ENCODE measurements at regions not wholly inside any gene's neighbourhood (a gene's known extent, or its start where the extent isn't known, plus 50 kb on each side); places are given as distances from the start of the nearest gene placed in this dataset.
"Not testable (repeated sequence)": the region's sequence is repeated elsewhere in the genome, so short reads cannot be mapped to it uniquely, and the experiment has no call there.

DNA sequence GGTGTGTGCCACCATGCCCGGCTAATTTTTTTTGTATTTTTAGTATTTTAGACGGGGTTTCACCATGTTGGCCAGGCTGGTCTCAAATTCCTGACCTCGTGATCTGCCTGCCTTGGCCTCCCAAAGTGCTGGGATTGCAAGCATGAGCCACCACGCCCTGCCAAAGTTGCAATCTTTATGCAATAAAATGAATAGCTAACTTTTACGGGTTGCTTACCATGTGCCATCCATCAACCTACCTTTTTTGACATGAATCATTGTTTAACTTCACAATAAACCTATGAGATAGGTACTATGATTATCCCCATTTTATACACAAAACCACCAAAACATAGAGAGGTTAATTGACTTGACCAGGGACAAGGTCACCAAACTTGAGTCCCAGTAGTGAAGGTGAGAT lies 118.8 kb upstream of the HAND1 start:
- H3K4me3 ChIP-seq; H3K27me3 Mint-ChIP-seq (ENCODE audit: insufficient read depth, low read depth, poor library complexity); H3K27me3 ChIP-seq (ENCODE audit: insufficient read depth); H3K27ac Mint-ChIP-seq; DNase-seq (ENCODE audit: low spot score); H4K20me1 ChIP-seq (replicated peaks; ENCODE audit: insufficient read depth); H3K36me3 ChIP-seq (ENCODE audit: insufficient read depth); H3K4me3 Mint-ChIP-seq; H3K9me2 ChIP-seq (ENCODE audit: insufficient read depth); H3K9me3 Mint-ChIP-seq; H3K27ac ChIP-seq (ENCODE audit: low read depth); H3K36me3 Mint-ChIP-seq (ENCODE audit: low read depth); H3K79me2 ChIP-seq (replicated peaks; ENCODE audit: insufficient read depth); H3F3A ChIP-seq (replicated peaks; ENCODE audit: low read depth); H2AFZ ChIP-seq; ATAC-seq; H3K4me1 ChIP-seq (ENCODE audit: insufficient read depth); H3K4me2 ChIP-seq; H3K4me1 Mint-ChIP-seq: not testable (repeated sequence)

DNA sequence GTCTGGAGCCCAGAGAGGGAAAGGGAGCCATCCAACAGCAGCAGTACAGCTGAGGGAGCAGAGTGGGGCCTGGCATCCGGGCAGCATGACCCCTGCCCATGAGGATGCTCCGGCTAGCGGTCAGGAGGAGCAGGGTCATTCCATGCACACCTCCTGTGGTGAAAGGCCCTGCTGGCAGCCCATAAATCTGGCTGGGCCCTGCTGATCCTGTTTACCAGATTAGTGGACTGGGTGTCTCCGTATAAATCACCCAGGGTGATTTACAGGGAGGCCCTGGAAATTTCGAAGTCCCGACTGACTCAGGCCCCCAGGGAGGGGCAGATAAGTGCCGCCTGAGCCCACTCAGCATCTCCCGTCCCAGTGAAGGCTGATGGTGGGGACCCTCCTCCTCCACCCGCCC lies 117.6 kb upstream of the HAND1 start:
- H3K9me2 ChIP-seq (ENCODE audit: insufficient read depth): peaks cover 5% of the 10 kb centered on the region; the same call in 1 of the 2 replicates
- no peak overlapping the region for H3K4me2 ChIP-seq
- Mint-ChIP-seq H3K4me1 (no peaks in the 10 kb centered on the region), H3K9me3 (peaks cover 3% of the 10 kb centered on the region; the same call in 1 of the 3 replicates), H3K4me3 (no peak overlapping the region), H3K36me3 (ENCODE audit: low read depth) (no peaks in the 10 kb centered on the region), H3K27ac (no peak overlapping the region), H3K27me3 (ENCODE audit: insufficient read depth, low read depth, poor library complexity) (peaks cover 4% of the 10 kb centered on the region)
- no peaks in the 10 kb centered on the region for H3K27me3 ChIP-seq (ENCODE audit: insufficient read depth)
- no peak for ATAC-seq
- H2AFZ ChIP-seq: no peak overlapping the region
- DNase-seq (ENCODE audit: low spot score): no peak
- H4K20me1 ChIP-seq (replicated peaks; ENCODE audit: insufficient read depth): no peaks in the 10 kb centered on the region
- H3F3A ChIP-seq (replicated peaks; ENCODE audit: low read depth): no peaks in the 10 kb centered on the region
- no peak overlapping the region for H3K27ac ChIP-seq (ENCODE audit: low read depth)
- H3K36me3 ChIP-seq (ENCODE audit: insufficient read depth): no peaks in the 10 kb centered on the region
- H3K4me3 ChIP-seq: no peak overlapping the region
- no peaks in the 10 kb centered on the region for H3K4me1 ChIP-seq (ENCODE audit: insufficient read depth)
- H3K79me2 ChIP-seq (replicated peaks; ENCODE audit: insufficient read depth): no peaks in the 10 kb centered on the region
- TF ChIP-seq POLR2AphosphoS5 (IDR thresholded peaks at IDR 0.05; ENCODE audit: low read depth): no peak
- no peak for TF ChIP-seq ZNF331 (CRISPR knock-in tag; IDR thresholded peaks at IDR 0.05; ENCODE audit: low read depth)
- TF ChIP-seq ZNF114 (CRISPR knock-in tag; IDR thresholded peaks at IDR 0.05): no peak
- TF ChIP-seq EZH2 (IDR thresholded peaks at IDR 0.05; ENCODE audit: low read depth, unreplicated experiment): no peak
- no peak for TF ChIP-seq NANOG (IDR thresholded peaks at IDR 0.05; ENCODE audit: borderline replicate concordance)
- TF ChIP-seq EZH2phosphoT487 (IDR thresholded peaks at IDR 0.05; ENCODE audit: unreplicated experiment): no peak
- TF ChIP-seq, protein P1, sequence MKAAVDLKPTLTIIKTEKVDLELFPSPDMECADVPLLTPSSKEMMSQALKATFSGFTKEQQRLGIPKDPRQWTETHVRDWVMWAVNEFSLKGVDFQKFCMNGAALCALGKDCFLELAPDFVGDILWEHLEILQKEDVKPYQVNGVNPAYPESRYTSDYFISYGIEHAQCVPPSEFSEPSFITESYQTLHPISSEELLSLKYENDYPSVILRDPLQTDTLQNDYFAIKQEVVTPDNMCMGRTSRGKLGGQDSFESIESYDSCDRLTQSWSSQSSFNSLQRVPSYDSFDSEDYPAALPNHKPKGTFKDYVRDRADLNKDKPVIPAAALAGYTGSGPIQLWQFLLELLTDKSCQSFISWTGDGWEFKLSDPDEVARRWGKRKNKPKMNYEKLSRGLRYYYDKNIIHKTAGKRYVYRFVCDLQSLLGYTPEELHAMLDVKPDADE (IDR thresholded peaks at IDR 0.05): no peak
- TF ChIP-seq, protein P2, sequence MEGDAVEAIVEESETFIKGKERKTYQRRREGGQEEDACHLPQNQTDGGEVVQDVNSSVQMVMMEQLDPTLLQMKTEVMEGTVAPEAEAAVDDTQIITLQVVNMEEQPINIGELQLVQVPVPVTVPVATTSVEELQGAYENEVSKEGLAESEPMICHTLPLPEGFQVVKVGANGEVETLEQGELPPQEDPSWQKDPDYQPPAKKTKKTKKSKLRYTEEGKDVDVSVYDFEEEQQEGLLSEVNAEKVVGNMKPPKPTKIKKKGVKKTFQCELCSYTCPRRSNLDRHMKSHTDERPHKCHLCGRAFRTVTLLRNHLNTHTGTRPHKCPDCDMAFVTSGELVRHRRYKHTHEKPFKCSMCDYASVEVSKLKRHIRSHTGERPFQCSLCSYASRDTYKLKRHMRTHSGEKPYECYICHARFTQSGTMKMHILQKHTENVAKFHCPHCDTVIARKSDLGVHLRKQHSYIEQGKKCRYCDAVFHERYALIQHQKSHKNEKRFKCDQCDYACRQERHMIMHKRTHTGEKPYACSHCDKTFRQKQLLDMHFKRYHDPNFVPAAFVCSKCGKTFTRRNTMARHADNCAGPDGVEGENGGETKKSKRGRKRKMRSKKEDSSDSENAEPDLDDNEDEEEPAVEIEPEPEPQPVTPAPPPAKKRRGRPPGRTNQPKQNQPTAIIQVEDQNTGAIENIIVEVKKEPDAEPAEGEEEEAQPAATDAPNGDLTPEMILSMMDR (conservative IDR thresholded peaks at IDR 0.05; ENCODE audit: low read depth in 2 of 2): no peak
- no peak for TF ChIP-seq STAT1 (IDR thresholded peaks at IDR 0.05; ENCODE audit: unreplicated experiment)
- TF ChIP-seq, protein P3, sequence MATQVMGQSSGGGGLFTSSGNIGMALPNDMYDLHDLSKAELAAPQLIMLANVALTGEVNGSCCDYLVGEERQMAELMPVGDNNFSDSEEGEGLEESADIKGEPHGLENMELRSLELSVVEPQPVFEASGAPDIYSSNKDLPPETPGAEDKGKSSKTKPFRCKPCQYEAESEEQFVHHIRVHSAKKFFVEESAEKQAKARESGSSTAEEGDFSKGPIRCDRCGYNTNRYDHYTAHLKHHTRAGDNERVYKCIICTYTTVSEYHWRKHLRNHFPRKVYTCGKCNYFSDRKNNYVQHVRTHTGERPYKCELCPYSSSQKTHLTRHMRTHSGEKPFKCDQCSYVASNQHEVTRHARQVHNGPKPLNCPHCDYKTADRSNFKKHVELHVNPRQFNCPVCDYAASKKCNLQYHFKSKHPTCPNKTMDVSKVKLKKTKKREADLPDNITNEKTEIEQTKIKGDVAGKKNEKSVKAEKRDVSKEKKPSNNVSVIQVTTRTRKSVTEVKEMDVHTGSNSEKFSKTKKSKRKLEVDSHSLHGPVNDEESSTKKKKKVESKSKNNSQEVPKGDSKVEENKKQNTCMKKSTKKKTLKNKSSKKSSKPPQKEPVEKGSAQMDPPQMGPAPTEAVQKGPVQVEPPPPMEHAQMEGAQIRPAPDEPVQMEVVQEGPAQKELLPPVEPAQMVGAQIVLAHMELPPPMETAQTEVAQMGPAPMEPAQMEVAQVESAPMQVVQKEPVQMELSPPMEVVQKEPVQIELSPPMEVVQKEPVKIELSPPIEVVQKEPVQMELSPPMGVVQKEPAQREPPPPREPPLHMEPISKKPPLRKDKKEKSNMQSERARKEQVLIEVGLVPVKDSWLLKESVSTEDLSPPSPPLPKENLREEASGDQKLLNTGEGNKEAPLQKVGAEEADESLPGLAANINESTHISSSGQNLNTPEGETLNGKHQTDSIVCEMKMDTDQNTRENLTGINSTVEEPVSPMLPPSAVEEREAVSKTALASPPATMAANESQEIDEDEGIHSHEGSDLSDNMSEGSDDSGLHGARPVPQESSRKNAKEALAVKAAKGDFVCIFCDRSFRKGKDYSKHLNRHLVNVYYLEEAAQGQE (IDR thresholded peaks at IDR 0.05; ENCODE audit: unreplicated experiment): no peak
- TF ChIP-seq CREB1 (CRISPR knock-in tag; IDR thresholded peaks at IDR 0.05; ENCODE audit: low read depth): no peak
- no peak for TF ChIP-seq JUNB (IDR thresholded peaks at IDR 0.05; ENCODE audit: unreplicated experiment)
